Gastroesophageal sphincter (tissue), 3 donors: ENCODE measurements at regions not wholly inside any gene's neighbourhood (a gene's known extent, or its start where the extent isn't known, plus 50 kb on each side); places are given as distances from the start of the nearest gene placed in this dataset.

Source experiments
- EP300 ChIP-seq: sonication (generic); formaldehyde crosslinking; IDR thresholded peaks from one replicate; pipeline ENCODE4 v1.6.1; 2017; ENCODE audit warnings: antibody characterized with exemption, mild to moderate bottlenecking
- TF ChIP-seq, protein P1 (sequence below), 4 experiments: fragments of 200-600 bp in 2 of 4; fragments of 450-650 bp in 2 of 4; sonication (generic) in 1 of 4; IDR thresholded peaks; one replicate each; pipeline ENCODE4 v1.5.1; 2017 to 2019; ENCODE audit warnings: antibody characterized with exemption in 4 of 4, mild to moderate bottlenecking in 2 of 4, moderate library complexity in 2 of 4

GRCh38 chr2:163198972-163199371 lies 360.4 kb upstream of the KCNH7 start:
- TF ChIP-seq, protein P1, sequence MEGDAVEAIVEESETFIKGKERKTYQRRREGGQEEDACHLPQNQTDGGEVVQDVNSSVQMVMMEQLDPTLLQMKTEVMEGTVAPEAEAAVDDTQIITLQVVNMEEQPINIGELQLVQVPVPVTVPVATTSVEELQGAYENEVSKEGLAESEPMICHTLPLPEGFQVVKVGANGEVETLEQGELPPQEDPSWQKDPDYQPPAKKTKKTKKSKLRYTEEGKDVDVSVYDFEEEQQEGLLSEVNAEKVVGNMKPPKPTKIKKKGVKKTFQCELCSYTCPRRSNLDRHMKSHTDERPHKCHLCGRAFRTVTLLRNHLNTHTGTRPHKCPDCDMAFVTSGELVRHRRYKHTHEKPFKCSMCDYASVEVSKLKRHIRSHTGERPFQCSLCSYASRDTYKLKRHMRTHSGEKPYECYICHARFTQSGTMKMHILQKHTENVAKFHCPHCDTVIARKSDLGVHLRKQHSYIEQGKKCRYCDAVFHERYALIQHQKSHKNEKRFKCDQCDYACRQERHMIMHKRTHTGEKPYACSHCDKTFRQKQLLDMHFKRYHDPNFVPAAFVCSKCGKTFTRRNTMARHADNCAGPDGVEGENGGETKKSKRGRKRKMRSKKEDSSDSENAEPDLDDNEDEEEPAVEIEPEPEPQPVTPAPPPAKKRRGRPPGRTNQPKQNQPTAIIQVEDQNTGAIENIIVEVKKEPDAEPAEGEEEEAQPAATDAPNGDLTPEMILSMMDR (IDR thresholded peaks at IDR 0.05): no peak
- no peak for TF ChIP-seq EP300
